Gastrocnemius medialis (tissue), 4 donors: ENCODE measurements at regions not wholly inside any gene's neighbourhood (a gene's known extent, or its start where the extent isn't known, plus 50 kb on each side); places are given as distances from the start of the nearest gene placed in this dataset.

Experiments
- ATAC-seq, 2 donors: fragments of 150-250 bp; one replicate each; pipeline ENCODE4 v1.9.1; 2016
- DNase-seq, 2 donors: peaks; one replicate each; pipeline ENCODE4 v3.0.0-alpha.2; 2019
- H3K27ac ChIP-seq, 4 donors: fragments of 200-600 bp; sonication (generic); 1 replicate in 1 of 4; 2 replicates in 3 of 4; pipeline ENCODE4 v1.5.1; 2016 to 2018; ENCODE audit warnings: mild to moderate bottlenecking in 2 of 4, moderate library complexity in 1 of 4
- H3K27me3 ChIP-seq, 3 donors: fragments of 200-600 bp; sonication (generic) in 2 of 3; 1 replicate in 1 of 3; 2 replicates in 2 of 3; pipeline versions ENCODE4 v1.5.1 to v1.6.0; 2016 to 2019; ENCODE audit warnings: mild to moderate bottlenecking in 1 of 3, moderate library complexity in 1 of 3
- H3K36me3 ChIP-seq, 2 donors: fragments of 200-600 bp; sonication (generic) in 1 of 2; one replicate each; pipeline ENCODE4 v1.5.1; 2017 to 2018
- H3K4me1 ChIP-seq, 2 donors: fragments of 200-600 bp; sonication (generic) in 1 of 2; one replicate each; pipeline ENCODE4 v1.5.1; 2016 to 2017; ENCODE audit warnings: mild to moderate bottlenecking in 2 of 2
- H3K4me3 ChIP-seq, 4 donors: fragments of 200-600 bp; sonication (generic) in 3 of 4; 1 replicate in 1 of 4; 2 replicates in 3 of 4; pipeline ENCODE4 v1.5.1; 2016 to 2019; ENCODE audit warnings: mild to moderate bottlenecking in 2 of 4
- H3K9me3 ChIP-seq, 3 donors: fragments of 200-600 bp; sonication (generic) in 2 of 3; 1 replicate in 1 of 3; 2 replicates in 2 of 3; pipeline ENCODE4 v1.5.1; 2016 to 2019
- POLR2A ChIP-seq, 2 donors: fragments of 450-650 bp; IDR thresholded peaks; one replicate each; pipeline ENCODE4 v1.6.1; 2017; ENCODE audit warnings: antibody characterized with exemption in 2 of 2, mild to moderate bottlenecking in 2 of 2, moderate library complexity in 2 of 2
- in situ Hi-C, 4 donors: fragments of 200-750 bp; cut with MboI; loops; one replicate each; pipeline versions ENCODE4 v1.15.0 to v1.8.0; 2017; ENCODE audit warnings: low sequenced_read_pairs in 4 of 4
- intact Hi-C: fragments of 100-400 bp; cut with DNase I; formaldehyde crosslinking; loops from one replicate; pipeline ENCODE4 v1.15.1; 2023; ENCODE audit warnings: low total_unique reads
- TF ChIP-seq, protein P1 (sequence below), 5 experiments: fragments of 450-650 bp in 3 of 5; fragments of 200-600 bp in 2 of 5; sonication (generic) in 2 of 5; IDR thresholded peaks in 4 of 5; conservative IDR thresholded peaks in 1 of 5; 1 replicate in 4 of 5; 2 replicates in 1 of 5; pipeline ENCODE4 v1.5.1; 2016 to 2019; ENCODE audit warnings: antibody characterized with exemption in 5 of 5, mild to moderate bottlenecking in 3 of 5, moderate library complexity in 3 of 5

DNA sequence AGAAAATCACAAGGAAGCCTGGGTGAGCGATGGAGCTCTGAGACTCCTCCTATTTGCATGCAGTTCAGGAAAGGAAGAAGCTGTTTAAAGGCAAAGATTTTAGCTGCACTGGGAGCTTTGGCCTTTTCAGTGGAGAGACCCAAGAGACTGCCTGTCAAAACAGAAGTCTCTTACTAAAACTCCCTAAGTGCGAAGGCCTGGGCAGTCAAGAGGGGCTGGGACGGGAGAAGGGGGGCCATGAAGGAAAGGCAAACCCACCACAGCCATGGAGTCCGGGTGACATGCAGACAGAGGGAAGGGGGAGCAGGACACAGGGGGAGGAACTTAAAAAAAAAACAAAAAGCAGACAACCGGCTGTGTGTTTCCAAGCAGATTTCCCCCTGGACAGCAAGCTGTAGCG, 537.6 kb upstream of the NOX3 start:
- in situ Hi-C loops (no loop called here), intact Hi-C loops (no loop called here)
- no peak overlapping the region for H3K4me3 ChIP-seq
- H3K36me3 ChIP-seq = no peaks in the 10 kb centered on the region
- DNase-seq (no peak), ATAC-seq (no peak)
- TF ChIP-seq, protein P1, sequence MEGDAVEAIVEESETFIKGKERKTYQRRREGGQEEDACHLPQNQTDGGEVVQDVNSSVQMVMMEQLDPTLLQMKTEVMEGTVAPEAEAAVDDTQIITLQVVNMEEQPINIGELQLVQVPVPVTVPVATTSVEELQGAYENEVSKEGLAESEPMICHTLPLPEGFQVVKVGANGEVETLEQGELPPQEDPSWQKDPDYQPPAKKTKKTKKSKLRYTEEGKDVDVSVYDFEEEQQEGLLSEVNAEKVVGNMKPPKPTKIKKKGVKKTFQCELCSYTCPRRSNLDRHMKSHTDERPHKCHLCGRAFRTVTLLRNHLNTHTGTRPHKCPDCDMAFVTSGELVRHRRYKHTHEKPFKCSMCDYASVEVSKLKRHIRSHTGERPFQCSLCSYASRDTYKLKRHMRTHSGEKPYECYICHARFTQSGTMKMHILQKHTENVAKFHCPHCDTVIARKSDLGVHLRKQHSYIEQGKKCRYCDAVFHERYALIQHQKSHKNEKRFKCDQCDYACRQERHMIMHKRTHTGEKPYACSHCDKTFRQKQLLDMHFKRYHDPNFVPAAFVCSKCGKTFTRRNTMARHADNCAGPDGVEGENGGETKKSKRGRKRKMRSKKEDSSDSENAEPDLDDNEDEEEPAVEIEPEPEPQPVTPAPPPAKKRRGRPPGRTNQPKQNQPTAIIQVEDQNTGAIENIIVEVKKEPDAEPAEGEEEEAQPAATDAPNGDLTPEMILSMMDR (IDR thresholded peaks at IDR 0.05 in 4 of 5, conservative IDR thresholded peaks at IDR 0.05 in 1 of 5) = no peak
- no peak for TF ChIP-seq POLR2A (IDR thresholded peaks at IDR 0.05)
- H3K27ac ChIP-seq = no peak overlapping the region
- no peaks in the 10 kb centered on the region for H3K27me3 ChIP-seq
- no peaks in the 10 kb centered on the region for H3K4me1 ChIP-seq
- H3K9me3 ChIP-seq = no peaks in the 10 kb centered on the region

DNA sequence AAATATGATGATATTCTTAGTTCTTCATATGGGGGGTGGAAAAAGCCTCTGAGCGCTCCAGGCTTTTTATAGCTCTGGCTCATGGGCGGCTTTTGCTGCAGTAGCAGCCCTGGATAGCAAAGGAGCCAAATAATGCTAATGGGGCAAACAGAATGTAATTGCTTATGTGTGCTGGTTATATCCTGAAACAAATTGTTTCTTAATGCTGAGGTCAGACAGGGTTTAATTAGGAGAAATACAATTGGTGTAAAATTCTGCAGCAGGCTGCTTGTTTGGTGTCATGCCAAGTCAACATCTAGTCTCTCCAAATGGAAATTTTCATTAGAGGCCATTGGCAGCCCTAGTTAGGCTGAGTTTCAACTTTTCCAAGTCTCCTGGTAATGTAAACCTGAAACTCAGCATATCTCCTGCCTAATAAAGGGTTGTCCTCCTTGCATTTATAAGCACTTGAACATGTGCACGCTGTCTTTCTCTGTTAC, 530.1 kb upstream of the NOX3 start:
- ATAC-seq (peak; percentile 60 to 76), DNase-seq (no peak)
- H3K27me3 ChIP-seq = no peaks in the 10 kb centered on the region
- TF ChIP-seq, protein P1 (IDR thresholded peaks at IDR 0.05 in 4 of 5, conservative IDR thresholded peaks at IDR 0.05 in 1 of 5) = no peak
- TF ChIP-seq POLR2A (IDR thresholded peaks at IDR 0.05) = no peak
- no peaks in the 10 kb centered on the region for H3K9me3 ChIP-seq
- H3K27ac ChIP-seq = peak overlapping the region in 3 of 4 donors; percentile 25 to 50 (median 47)
- in situ Hi-C loops = no loop called here
- H3K36me3 ChIP-seq = no peaks in the 10 kb centered on the region
- intact Hi-C loops = no loop called here
- H3K4me3 ChIP-seq = no peak overlapping the region
- H3K4me1 ChIP-seq = peaks cover 19 to 20% of the 10 kb centered on the region in 2 donors

DNA sequence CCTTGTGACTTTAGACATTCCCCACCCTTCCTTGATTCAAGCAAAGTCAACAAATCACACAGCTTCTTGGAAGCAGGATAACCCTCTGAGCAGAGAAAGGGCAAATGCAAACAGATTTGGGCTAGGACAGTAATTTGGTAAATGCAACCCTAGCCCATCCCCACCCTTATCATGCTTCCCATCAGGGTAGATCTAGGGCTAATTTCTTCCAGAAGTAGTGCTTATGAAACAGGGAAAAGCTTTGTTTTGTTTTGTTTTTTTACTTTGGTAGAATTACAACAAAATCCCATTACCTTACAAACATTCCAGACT, 525.1 kb upstream of the NOX3 start:
- H3K9me3 ChIP-seq = no peaks in the 10 kb centered on the region
- no peak for DNase-seq
- no peaks in the 10 kb centered on the region for H3K36me3 ChIP-seq
- H3K4me1 ChIP-seq = peaks cover 9 to 11% of the 10 kb centered on the region in 2 donors
- H3K27ac ChIP-seq = no peak overlapping the region
- in situ Hi-C loops (no loop called here), intact Hi-C loops (no loop called here)
- no peaks in the 10 kb centered on the region for H3K27me3 ChIP-seq
- TF ChIP-seq, protein P1 (IDR thresholded peaks at IDR 0.05 in 4 of 5, conservative IDR thresholded peaks at IDR 0.05 in 1 of 5) = no peak
- TF ChIP-seq POLR2A (IDR thresholded peaks at IDR 0.05) = no peak
- ATAC-seq = no peak
- no peak overlapping the region for H3K4me3 ChIP-seq

DNA sequence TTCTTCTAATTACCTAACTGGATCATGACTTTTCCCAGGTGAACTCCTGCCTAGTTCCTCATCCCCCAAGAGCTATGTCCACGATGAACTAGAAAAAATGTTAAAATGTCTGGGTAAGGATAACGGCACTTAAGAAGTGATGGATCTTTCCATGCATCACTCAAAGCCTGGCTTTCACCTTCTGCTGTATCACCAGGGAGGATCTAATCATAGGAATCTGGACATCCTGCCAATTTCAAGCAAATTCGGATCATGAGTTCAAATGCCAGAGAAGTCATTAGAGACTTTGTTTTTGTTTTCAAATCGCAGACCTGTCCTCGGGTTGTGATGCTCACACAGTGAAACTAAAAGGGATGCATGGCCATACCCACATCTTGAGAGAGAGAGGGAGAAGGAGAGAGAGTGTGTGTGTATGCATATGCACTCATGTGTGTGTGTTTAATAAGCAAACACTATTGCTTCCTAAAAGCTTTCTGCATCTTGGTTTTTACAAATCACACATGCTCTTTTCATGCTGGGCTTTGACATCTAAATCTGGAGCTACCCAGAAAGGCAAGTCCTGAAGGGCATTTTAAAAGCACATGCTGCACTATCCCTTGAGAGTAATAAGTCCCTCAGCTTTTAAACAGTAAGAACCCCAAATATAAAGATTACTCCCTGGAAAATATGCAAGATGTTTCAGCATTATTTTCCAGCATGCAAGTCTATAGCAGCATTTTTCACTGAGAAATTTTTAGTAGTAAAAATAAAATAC, 524.6 kb upstream of the NOX3 start:
- H3K27me3 ChIP-seq = no peaks in the 10 kb centered on the region
- intact Hi-C loops (no loop called here), in situ Hi-C loops (no loop called here)
- ATAC-seq (no peak), DNase-seq (no peak)
- H3K36me3 ChIP-seq = no peaks in the 10 kb centered on the region
- H3K4me3 ChIP-seq = no peak overlapping the region
- H3K9me3 ChIP-seq = no peaks in the 10 kb centered on the region
- H3K4me1 ChIP-seq = peaks cover 5% of the 10 kb centered on the region in 2 donors
- TF ChIP-seq, protein P1 (IDR thresholded peaks at IDR 0.05 in 4 of 5, conservative IDR thresholded peaks at IDR 0.05 in 1 of 5) = no peak
- TF ChIP-seq POLR2A (IDR thresholded peaks at IDR 0.05) = no peak
- H3K27ac ChIP-seq = peak overlapping the region in 1 of 4 donors; percentile 13

DNA sequence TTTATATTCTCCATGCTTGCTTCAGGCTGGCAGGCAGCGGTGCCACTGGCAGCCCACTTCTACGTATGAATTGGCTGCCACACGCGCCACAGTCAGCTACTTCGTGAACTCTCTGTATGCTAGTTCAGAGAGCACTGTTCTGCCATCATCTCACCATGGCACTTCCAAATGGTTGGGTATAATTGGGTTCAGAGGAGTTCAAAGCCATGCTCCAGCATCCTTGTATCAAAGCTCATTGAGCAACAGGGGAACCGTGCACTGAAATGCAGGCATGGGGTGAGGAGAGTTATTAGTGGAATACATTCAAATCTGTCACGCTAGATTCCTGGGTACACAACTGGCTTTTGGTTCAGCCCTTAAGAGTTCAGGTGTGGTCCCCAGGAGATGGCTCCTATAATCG, 519.9 kb upstream of the NOX3 start:
- in situ Hi-C loops = no loop called here
- ATAC-seq (no peak), DNase-seq (no peak)
- H3K36me3 ChIP-seq = no peaks in the 10 kb centered on the region
- no peaks in the 10 kb centered on the region for H3K9me3 ChIP-seq
- no peaks in the 10 kb centered on the region for H3K4me1 ChIP-seq
- no peak overlapping the region for H3K4me3 ChIP-seq
- intact Hi-C loops = no loop called here
- no peak overlapping the region for H3K27ac ChIP-seq
- TF ChIP-seq POLR2A (IDR thresholded peaks at IDR 0.05) = no peak
- TF ChIP-seq, protein P1 (IDR thresholded peaks at IDR 0.05 in 4 of 5, conservative IDR thresholded peaks at IDR 0.05 in 1 of 5) = no peak
- no peaks in the 10 kb centered on the region for H3K27me3 ChIP-seq
